ENCODE measurements at regions not wholly inside any gene's neighbourhood (a gene's known extent, or its start where the extent isn't known, plus 50 kb on each side); places are given as distances from the start of the nearest gene placed in this dataset.

DNA sequence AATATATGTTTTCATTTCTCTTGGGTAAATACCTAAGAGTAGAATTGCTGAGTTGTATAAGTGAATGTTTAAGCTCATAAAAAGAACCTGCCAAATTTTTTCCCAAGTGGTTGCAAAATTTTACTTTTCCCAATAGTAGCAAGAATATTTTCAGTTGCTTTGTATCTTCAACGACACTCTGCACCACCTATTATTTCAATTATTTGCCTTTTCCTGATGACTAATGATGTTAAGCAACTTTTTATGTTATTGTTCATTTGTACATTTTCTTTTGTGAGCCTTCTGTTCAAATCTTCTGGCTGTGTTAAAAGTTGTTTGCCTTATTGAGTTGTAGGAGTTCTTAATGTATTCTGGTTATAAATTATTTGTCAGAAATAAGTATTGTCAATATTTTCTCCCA lies 299.1 kb upstream of the NRIP1 start:
- Histone ChIP-seq H3K4me3 (no peak overlapping the region), H3K9me3 (no peaks in the 10 kb centered on the region), H3K4me1 (no peaks in the 10 kb centered on the region), H3K27me3 (no peaks in the 10 kb centered on the region), H3K36me3 (no peaks in the 10 kb centered on the region), H3K27ac (no peak overlapping the region), H3K9ac (ENCODE audit: low read depth in 2 of 2, low read length in 2 of 2) (no peak overlapping the region)
- DNase-seq, result no peak
- TF ChIP-seq, protein P1, sequence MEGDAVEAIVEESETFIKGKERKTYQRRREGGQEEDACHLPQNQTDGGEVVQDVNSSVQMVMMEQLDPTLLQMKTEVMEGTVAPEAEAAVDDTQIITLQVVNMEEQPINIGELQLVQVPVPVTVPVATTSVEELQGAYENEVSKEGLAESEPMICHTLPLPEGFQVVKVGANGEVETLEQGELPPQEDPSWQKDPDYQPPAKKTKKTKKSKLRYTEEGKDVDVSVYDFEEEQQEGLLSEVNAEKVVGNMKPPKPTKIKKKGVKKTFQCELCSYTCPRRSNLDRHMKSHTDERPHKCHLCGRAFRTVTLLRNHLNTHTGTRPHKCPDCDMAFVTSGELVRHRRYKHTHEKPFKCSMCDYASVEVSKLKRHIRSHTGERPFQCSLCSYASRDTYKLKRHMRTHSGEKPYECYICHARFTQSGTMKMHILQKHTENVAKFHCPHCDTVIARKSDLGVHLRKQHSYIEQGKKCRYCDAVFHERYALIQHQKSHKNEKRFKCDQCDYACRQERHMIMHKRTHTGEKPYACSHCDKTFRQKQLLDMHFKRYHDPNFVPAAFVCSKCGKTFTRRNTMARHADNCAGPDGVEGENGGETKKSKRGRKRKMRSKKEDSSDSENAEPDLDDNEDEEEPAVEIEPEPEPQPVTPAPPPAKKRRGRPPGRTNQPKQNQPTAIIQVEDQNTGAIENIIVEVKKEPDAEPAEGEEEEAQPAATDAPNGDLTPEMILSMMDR (IDR thresholded peaks at IDR 0.05), result no peak
- intact Hi-C loops (cut with DNase I), result no loop called here

GRCh38 chr21:15365751-15366392 lies 301.1 kb upstream of the NRIP1 start:
- Histone ChIP-seq H3K27ac (no peak overlapping the region), H3K27me3 (no peaks in the 10 kb centered on the region), H3K9ac (ENCODE audit: low read depth in 2 of 2, low read length in 2 of 2) (no peak overlapping the region), H3K9me3 (no peaks in the 10 kb centered on the region), H3K36me3 (no peaks in the 10 kb centered on the region), H3K4me1 (no peaks in the 10 kb centered on the region), H3K4me3 (no peak overlapping the region)
- no peak for DNase-seq
- TF ChIP-seq, protein P1 (IDR thresholded peaks at IDR 0.05), result no peak
- intact Hi-C loops (cut with DNase I), result no loop called here

GRCh38 chr21:15366555-15366954 lies 301.8 kb upstream of the NRIP1 start:
- Histone ChIP-seq H3K9ac (ENCODE audit: low read depth in 2 of 2, low read length in 2 of 2) (no peak overlapping the region), H3K4me1 (no peaks in the 10 kb centered on the region), H3K27me3 (no peaks in the 10 kb centered on the region), H3K27ac (no peak overlapping the region), H3K9me3 (no peaks in the 10 kb centered on the region), H3K4me3 (no peak overlapping the region), H3K36me3 (no peaks in the 10 kb centered on the region)
- TF ChIP-seq, protein P1 (IDR thresholded peaks at IDR 0.05), result no peak
- intact Hi-C loops (cut with DNase I), result no loop called here
- DNase-seq, result no peak

GRCh38 chr21:15367061-15367626 lies 302.3 kb upstream of the NRIP1 start:
- no peak for DNase-seq
- H3K27ac ChIP-seq, result no peak overlapping the region
- TF ChIP-seq, protein P1 (IDR thresholded peaks at IDR 0.05), result no peak
- H3K9ac ChIP-seq (ENCODE audit: low read depth in 2 of 2, low read length in 2 of 2), result no peak overlapping the region
- no peaks in the 10 kb centered on the region for H3K36me3 ChIP-seq
- no peaks in the 10 kb centered on the region for H3K27me3 ChIP-seq
- no peak overlapping the region for H3K4me3 ChIP-seq
- H3K4me1 ChIP-seq, result no peaks in the 10 kb centered on the region
- intact Hi-C loops (cut with DNase I), result no loop called here
- H3K9me3 ChIP-seq, result no peaks in the 10 kb centered on the region

DNA sequence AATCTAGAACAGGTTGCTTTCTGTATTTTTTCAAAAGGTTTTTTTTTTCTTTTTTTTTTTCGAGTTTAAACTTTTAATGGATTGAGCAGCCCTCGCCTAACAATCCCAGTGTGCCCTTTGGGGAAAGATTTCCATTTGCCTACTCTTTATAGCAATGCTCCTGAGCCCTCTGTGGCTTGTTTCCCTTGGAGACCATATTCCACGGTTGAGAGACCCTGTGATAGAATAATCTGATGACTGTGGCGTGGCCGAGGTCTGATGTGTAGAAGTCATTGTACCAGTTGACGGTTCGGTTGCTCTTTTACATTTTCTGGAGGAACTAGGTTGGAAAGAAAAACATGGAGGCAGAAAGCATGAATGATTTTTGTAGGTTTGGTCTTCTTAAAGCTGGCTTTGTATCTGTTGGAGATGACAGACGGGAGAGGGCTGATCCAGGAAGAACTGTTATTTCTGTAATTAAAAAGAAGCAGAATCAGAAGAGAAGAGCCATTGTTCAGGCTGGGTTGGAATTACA lies 305.7 kb upstream of the NRIP1 start:
- no peaks in the 10 kb centered on the region for H3K9me3 ChIP-seq
- no peak for DNase-seq
- intact Hi-C loops (cut with DNase I), result no loop called here
- no peak overlapping the region for H3K27ac ChIP-seq
- H3K4me3 ChIP-seq, result no peak overlapping the region
- H3K27me3 ChIP-seq, result no peaks in the 10 kb centered on the region
- no peak overlapping the region for H3K9ac ChIP-seq (ENCODE audit: low read depth in 2 of 2, low read length in 2 of 2)
- H3K4me1 ChIP-seq, result no peaks in the 10 kb centered on the region
- H3K36me3 ChIP-seq, result no peaks in the 10 kb centered on the region
- TF ChIP-seq, protein P1 (IDR thresholded peaks at IDR 0.05), result no peak

All from colonic mucosa (tissue), 4 donors.